Activated CD4-positive, CD25-positive, alpha-beta regulatory T cell treated with anti-CD3 and anti-CD28 coated beads, Interleukin-2, amount 50 U/mL, for 24 hours (primary cell): ENCODE measurements at regions not wholly inside any gene's neighbourhood (a gene's known extent, or its start where the extent isn't known, plus 50 kb on each side); places are given as distances from the start of the nearest gene placed in this dataset.
"Not testable (repeated sequence)": the region's sequence is repeated elsewhere in the genome, so short reads cannot be mapped to it uniquely, and the experiment has no call there.

Experiments used
- ATAC-seq, 2 donors: fragments of 150-1000 bp; cut with Tn5 transposase; one replicate each; pipeline ENCODE4 v1.10.0; 2021; ENCODE audit warnings: mild to moderate bottlenecking in 1 of 2, moderate library complexity in 1 of 2

DNA sequence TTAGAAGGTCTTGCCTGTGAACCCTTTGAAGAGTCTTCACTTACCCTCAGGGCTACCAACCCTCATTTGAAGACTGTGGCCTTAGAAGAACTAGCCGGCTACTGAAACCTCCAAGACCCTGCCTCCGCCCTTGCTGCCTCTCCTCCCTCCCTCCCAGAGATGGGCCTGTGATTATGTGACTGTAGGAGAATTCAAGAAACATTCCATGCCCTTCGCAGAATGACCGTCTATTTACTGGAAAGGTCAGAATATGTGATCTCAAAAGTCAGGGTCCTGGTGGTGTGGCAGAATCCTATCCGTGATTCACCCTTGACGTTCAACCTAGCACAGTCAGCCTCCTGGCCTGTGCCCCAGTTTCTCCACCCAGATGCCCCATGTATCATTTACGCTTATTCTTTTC lies 109.6 kb downstream of the CTNND1 start:
- ATAC-seq = no peak

- ATAC-seq = no peak
Observed at GRCh38 chr11:57873196-57873911, 111.8 kb downstream of the CTNND1 start.

DNA sequence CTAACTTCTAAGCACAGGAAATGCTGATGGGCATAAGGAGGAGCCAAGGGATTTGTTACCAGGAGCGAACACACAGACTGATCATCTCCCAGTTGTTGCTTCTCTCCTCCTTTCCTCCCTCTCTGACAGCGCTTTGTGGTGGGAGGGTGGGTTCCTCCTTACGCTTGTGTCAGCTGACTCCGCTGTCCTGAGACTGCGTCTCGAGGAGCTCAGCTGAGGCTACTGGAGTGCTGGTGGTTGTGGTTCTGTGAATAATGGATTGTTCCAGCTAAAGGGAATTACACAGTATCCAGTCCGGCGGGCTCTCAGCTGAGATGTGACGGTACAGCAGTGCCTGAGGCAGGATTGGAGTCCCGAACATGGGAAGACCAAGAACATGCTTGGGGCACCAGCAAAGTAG lies 113.4 kb downstream of the CTNND1 start:
- ATAC-seq = no peak

DNA sequence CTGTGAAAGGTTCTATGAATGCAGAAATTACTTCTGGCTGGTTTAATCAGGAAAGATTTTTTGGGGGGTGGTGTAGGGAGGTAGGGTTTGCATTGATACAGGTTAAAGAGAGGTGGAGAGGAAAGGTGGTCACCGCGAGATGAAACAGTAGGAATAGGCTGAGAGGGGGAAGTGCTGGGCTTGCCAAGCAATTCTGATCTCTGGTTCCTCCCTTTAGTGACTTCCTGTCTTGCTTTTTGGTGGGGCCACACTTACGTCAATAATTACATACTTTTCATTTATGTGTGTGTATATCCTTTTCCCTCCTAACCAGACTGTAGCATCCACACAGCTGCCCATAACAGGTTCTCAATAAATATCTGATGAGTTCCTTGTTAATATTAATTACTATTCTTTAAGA lies 120.0 kb downstream of the CTNND1 start:
- ATAC-seq = no peak

GRCh38 chr11:57883630-57884029 lies 122.0 kb downstream of the CTNND1 start:
- ATAC-seq = no peak

DNA sequence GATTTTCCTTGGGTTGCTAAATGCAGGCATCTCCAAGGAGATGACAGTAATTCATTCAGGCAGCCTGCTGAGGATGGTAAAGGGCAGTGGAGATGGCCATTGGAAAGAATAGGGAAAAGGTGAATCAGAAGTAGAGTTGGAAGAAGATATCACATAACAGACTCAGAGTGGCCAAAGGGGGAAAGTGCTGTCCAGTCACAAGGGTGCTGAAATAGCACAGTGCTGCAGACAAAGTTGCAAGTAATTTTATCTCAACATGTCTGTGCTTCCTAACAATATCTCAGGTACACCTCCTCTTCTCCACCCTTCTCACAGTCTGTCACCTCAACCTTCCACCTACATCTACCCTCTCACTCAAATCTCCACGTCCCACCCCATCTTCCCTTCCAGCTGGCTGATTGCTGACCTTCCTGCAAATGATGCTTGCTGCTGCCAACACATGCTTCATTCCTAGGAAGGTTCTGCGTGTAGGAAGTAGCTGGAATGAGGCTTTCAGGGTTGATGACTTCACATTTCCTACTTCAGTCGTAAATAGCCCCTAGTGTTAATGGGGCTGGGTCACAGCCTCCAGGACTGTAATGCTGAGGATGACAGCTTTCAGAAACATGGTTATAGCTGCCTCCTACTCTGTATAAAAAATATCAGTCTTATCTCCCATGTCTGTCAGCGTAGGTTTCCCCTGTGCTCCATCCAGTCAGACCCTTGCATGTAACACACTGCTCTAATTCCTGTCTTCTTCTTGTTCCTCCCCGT lies 123.9 kb downstream of the CTNND1 start:
- ATAC-seq = no peak

- ATAC-seq = no peak
Observed at GRCh38 chr11:57888386-57888785, 126.8 kb downstream of the CTNND1 start.

DNA sequence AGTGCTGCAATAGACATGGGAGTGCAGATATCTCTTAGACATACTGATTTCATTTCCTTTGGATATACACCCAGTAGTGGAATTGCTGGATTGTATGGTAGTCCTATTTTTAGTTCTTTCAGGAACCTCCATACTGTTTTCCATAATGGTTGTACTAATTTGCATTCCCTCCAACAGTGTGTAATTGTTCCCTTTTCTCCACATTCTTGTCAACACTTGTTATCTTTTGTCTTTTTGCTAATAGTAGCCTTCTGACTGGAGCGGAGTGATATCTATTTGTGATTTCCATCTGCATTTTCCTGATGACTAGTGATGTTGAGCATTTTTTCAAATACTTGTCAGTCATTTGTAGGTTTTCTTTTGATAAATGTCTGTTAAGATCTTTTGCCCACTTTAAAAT lies 128.9 kb downstream of the CTNND1 start:
- no peak for ATAC-seq

- ATAC-seq = not testable (repeated sequence)
Observed at GRCh38 chr11:57893200-57893599, 130.5 kb upstream of the OR9Q1 start.

DNA sequence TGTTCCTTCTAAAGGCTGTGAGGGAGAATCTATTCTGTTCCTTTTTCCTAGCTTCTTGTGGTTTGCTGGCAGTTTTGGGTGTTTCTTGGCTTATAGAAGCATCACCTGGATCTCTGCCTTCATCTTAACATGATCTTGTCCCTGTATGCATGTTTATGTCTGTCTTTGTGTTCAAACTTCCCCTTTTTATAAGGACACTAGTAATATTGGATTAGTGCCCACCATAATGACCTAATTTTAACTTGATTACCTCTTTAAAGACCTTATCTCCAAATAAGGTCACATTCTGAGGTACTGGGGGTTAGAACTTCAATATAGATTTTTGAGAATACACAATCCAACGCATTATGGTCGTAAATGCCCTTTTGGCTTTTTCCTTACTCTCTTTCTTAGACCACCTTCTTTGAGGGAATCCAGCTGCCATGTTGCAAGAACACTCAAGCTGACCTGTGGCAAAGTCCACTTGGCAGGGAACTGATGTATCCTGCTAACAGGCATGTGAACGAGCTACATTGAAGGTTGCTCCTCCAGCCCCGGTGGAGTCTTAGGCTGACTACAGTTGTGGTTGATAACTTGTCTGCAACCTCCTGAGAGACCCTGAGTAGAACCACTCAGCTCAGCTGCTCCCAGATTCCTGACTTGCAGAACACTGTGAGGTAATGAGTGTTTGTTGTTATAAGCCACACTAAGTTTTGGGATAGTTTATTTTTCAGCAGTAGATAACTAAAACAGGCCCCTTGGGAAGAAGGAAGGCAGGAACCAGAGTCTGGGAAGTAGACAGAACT lies 127.1 kb upstream of the OR9Q1 start:
- ATAC-seq = no peak

DNA sequence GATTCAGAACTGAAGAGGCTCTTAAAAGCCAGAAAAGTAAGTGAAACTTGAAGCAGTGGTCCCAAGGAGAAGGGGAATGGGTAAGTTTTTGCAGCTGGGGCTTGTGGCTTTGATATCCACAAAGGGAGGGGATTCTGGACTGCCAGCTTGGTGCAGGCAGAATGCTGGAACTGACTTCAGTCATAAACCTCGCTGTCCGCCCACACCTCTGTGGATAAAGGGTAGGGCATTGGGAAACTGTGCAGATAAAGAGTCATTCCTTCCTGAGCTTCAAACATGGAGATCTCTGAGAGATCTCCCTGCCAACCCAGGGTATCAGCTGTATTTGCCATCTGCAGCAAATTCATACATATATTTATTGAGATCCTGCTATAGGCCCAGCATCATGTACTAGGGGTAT lies 124.3 kb upstream of the OR9Q1 start:
- no peak for ATAC-seq

GRCh38 chr11:57900320-57900719 lies 123.4 kb upstream of the OR9Q1 start:
- no peak for ATAC-seq

GRCh38 chr11:57901278-57901677 lies 122.4 kb upstream of the OR9Q1 start:
- no peak for ATAC-seq

DNA sequence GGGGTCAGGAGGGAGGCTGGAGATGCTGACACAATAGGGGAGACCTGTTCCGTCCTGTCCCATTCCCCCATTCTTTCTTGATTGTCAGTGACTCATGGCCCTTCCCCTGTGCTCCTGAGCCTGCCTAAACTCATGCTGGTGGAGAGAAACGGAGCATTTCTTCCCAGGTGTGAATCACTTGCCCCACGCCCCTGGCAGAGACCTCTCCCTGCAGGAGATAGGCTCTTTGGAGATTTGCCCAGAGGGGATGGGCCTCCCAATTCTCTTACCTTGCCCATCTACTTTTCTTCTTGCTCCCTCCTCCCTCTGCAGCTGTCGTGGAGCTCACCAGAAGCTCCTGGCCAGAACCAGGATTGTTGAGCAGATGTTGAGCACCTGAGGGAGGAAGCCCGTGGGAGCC lies 121.9 kb upstream of the OR9Q1 start:
- ATAC-seq = no peak

- ATAC-seq = no peak
Observed at GRCh38 chr11:57903011-57903410, 120.7 kb upstream of the OR9Q1 start.

DNA sequence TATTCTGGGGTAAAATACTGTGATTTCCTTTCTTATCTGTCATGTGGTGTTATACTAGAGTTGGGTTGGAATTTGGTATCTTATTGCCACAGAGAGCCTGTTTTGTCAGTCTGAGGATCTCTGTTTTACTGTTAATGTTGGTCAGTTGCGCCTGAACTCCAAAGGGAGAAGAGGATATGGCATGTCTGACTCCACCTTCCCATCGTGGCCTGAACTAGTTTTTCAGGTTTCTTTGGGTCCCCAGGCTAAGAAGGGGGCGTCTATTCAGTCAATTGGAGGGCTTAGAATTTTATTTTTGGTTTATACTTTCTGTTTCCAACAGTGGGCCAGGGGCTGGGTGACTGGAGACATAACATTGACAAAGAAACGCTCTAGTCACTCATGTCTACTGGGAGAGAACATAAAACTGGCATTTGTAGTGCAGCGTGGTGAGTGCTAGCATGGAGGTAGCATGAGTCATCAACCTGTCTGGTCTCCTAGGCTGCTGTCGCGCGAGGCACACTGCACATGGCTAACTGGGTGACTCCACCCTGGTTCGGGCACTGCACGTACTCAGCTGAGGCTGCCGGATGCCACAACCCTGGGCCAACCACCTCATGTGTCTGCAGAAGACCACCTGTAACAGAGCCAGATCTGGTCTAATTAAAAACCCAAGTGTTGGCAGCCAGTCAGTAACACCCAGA lies 120.1 kb upstream of the OR9Q1 start:
- peak; percentile 58 to 69 for ATAC-seq

GRCh38 chr11:57904376-57904775 lies 119.3 kb upstream of the OR9Q1 start:
- ATAC-seq = no peak

DNA sequence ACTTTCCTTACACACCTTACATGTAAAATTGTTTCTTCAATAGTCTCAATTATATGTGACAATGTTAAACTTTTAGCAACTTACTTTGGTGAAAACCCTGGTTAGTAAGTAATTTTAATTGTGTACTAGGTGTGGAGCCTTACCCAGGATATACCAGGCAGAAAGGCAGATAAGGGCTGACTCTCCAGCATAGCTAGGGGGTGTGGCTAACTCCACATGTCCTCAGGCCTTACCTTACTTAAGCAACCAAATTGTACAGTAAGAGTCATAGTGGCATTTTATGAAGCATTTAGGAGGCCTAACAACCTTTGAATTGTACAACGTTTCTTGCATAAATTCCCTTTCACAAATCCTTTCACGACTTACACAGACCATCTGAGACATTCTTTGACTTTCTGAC lies 118.2 kb upstream of the OR9Q1 start:
- ATAC-seq = no peak

- not testable (repeated sequence) for ATAC-seq
Observed at GRCh38 chr11:57908399-57908798, 115.3 kb upstream of the OR9Q1 start.

- ATAC-seq = not testable (repeated sequence)
Observed at GRCh38 chr11:57911522-57911921, 112.2 kb upstream of the OR9Q1 start.

DNA sequence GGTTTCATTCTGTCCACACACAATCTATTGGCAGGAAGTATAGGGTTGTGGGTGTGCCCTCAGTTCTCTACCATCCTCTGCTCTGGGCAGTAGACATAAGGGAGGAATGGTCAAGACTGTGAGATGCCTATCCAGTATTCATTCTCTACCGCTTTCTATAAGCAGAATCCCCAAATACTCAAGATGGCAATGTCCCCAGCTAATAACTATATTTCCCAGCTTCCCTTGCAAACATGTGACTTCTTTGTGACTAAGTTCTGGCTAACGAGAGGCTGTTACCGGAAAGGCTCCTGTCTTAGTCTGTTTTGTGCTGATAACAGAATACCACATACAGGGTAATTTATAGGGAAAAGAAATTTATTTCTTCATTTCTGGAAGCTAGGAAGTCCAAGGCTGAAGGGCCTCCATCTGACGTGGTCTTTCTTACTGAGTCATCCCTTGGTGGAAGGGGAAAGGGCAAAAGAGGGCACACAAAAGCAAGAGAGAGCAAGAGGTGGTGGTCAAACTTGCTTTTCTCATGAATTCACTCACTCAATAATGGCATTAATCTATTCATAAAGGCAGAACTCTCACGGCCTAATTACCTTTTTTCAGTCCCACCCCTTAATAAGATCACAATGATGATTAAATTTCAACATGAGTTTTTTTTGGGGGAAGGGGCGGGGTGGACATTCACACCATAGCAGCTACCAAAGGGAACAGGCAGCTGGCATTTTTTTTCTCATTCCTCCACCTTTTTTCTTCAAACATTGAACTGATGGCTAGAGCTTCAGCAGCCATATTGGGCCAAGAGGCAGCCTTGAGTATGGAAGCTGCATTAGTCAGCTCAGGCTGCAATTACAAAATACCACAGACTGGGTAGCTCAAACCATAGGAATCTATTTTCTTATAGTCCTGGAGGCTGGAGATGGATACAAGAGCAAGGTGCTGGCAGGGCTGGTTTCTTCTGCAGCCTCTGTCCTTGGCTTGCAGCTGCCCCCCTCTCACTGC lies 109.7 kb upstream of the OR9Q1 start:
- ATAC-seq = no peak

GRCh38 chr11:57917632-57918031 lies 106.0 kb upstream of the OR9Q1 start:
- ATAC-seq = no peak
